SU-DHL-6 (cell line): ENCODE measurements at regions not wholly inside any gene's neighbourhood (a gene's known extent, or its start where the extent isn't known, plus 50 kb on each side); places are given as distances from the start of the nearest gene placed in this dataset.

Source experiments
- EZH2phosphoT487 ChIP-seq: fragments of 200-600 bp; sonication (generic), shearing (Covaris generic); conservative IDR thresholded peaks from 2 replicates; pipeline ENCODE4 v1.6.1; 2018; ENCODE audit warnings: mild to moderate bottlenecking, antibody characterized with exemption, low read length, moderate library complexity, mixed read lengths
- TF ChIP-seq, protein P1 (sequence below): fragments of 200-600 bp; sonication (generic); IDR thresholded peaks from one replicate; pipeline ENCODE4 v1.5.1; 2017; ENCODE audit warnings: antibody characterized with exemption, mild to moderate bottlenecking, low read length, moderate library complexity; ENCODE audit not compliant: insufficient read depth, poor library complexity, severe bottlenecking

DNA sequence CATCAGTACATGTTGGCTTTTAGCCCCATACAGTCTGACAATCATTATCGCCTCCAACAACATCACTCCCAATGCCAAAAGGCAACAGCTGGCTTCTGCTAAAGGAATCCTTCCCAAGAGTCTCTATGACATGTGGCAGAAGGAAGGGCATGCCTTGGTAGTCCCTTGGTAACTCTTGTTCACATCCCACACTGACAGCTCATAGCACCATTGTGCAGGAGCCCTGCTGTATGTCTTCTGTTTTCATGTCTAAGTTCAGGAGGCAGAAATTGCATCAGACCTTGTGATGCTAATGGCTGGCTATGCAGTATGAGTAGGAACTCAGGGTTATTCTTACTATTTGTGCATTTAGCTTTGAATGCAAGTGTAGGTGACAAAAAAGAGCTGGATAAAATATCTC, 392.1 kb downstream of the PTH2R start:
- TF ChIP-seq, protein P1, sequence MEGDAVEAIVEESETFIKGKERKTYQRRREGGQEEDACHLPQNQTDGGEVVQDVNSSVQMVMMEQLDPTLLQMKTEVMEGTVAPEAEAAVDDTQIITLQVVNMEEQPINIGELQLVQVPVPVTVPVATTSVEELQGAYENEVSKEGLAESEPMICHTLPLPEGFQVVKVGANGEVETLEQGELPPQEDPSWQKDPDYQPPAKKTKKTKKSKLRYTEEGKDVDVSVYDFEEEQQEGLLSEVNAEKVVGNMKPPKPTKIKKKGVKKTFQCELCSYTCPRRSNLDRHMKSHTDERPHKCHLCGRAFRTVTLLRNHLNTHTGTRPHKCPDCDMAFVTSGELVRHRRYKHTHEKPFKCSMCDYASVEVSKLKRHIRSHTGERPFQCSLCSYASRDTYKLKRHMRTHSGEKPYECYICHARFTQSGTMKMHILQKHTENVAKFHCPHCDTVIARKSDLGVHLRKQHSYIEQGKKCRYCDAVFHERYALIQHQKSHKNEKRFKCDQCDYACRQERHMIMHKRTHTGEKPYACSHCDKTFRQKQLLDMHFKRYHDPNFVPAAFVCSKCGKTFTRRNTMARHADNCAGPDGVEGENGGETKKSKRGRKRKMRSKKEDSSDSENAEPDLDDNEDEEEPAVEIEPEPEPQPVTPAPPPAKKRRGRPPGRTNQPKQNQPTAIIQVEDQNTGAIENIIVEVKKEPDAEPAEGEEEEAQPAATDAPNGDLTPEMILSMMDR, result no peak
- no peak for TF ChIP-seq EZH2phosphoT487
